Hepatocyte (in vitro differentiated cells): ENCODE measurements at regions not wholly inside any gene's neighbourhood (a gene's known extent, or its start where the extent isn't known, plus 50 kb on each side); places are given as distances from the start of the nearest gene placed in this dataset.

Experiments used
- EZH2 ChIP-seq: fragments of 200-600 bp; sonication (generic); IDR thresholded peaks from 2 replicates; pipeline ENCODE4 v1.6.1; 2016; ENCODE audit warnings: antibody characterized with exemption, mild to moderate bottlenecking, borderline replicate concordance
- EZH2phosphoT487 ChIP-seq: fragments of 200-600 bp; sonication (generic); IDR thresholded peaks from one replicate; pipeline ENCODE4 v1.6.1; 2018; ENCODE audit warnings: antibody characterized with exemption, mild to moderate bottlenecking, low read depth, moderate library complexity; ENCODE audit not compliant: unreplicated experiment, severe bottlenecking
- TF ChIP-seq, protein P1 (sequence below): fragments of 200-600 bp; sonication (generic); IDR thresholded peaks from 2 replicates; pipeline ENCODE4 v1.5.1; 2016; ENCODE audit warnings: antibody characterized with exemption, mild to moderate bottlenecking; ENCODE audit not compliant: poor library complexity

DNA sequence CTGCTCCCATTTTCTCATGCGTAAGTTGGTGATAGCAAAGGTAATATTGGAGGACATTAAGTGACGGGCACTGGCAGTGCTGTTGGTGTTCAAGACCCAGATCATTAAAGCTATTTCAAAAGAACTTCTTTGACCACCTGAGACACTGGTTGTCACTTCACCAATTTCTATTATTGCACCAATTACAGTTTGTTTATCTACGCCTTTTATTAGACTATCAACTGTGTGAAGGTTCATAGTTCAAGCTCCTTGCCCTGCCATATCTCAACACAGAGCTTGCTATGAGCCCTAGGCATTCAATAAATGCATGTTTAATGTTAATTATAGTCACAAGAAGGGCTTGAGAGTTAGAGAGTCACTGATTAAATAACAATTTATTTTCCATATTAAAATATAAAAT lies 778.7 kb upstream of the HS3ST1 start:
- TF ChIP-seq, protein P1, sequence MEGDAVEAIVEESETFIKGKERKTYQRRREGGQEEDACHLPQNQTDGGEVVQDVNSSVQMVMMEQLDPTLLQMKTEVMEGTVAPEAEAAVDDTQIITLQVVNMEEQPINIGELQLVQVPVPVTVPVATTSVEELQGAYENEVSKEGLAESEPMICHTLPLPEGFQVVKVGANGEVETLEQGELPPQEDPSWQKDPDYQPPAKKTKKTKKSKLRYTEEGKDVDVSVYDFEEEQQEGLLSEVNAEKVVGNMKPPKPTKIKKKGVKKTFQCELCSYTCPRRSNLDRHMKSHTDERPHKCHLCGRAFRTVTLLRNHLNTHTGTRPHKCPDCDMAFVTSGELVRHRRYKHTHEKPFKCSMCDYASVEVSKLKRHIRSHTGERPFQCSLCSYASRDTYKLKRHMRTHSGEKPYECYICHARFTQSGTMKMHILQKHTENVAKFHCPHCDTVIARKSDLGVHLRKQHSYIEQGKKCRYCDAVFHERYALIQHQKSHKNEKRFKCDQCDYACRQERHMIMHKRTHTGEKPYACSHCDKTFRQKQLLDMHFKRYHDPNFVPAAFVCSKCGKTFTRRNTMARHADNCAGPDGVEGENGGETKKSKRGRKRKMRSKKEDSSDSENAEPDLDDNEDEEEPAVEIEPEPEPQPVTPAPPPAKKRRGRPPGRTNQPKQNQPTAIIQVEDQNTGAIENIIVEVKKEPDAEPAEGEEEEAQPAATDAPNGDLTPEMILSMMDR: no peak
- TF ChIP-seq EZH2 (no peak), EZH2phosphoT487 (no peak)
